H1 (cell line): ENCODE measurements at regions not wholly inside any gene's neighbourhood (a gene's known extent, or its start where the extent isn't known, plus 50 kb on each side); places are given as distances from the start of the nearest gene placed in this dataset.

Experiments used
- CTCF ChIA-PET: fragments of 300-600 bp; sonication (Branson Sonifier 250); formaldehyde crosslinking; loops from one replicate; lab custom pipeline; 2021; ENCODE audit not compliant: partially characterized antibody; lab: Charles Lee
- POLR2A ChIA-PET: fragments of 300-600 bp; sonication (Branson Sonifier 250); formaldehyde crosslinking; loops from one replicate; lab custom pipeline; 2021; ENCODE audit warnings: inconsistent platforms; ENCODE audit not compliant: partially characterized antibody; lab: Charles Lee
- DNase-seq, 2 experiments: peaks; one replicate each; pipeline versions ENCODE4 v3.0.0 to v3.0.0-alpha.2; 2010 to 2022; ENCODE audit warnings: low spot score in 2 of 2, low read depth in 1 of 2, mixed read lengths in 1 of 2
- FAIRE-seq: peaks from 2 replicates; lab custom pipeline; 2011; peaks lifted over from hg19 to GRCh38; lab: Jason Lieb, UNC
- H2AFZ ChIP-seq: 2 replicates; pipeline ENCODE4 v1.8.1; 2012; ENCODE audit warnings: low read length, inconsistent platforms
- H2AK5ac ChIP-seq: 2 replicates; pipeline ENCODE4 v1.6.1; 2013; ENCODE audit warnings: low read depth, low read length
- H2BK120ac ChIP-seq: replicated peaks from 2 replicates; pipeline ENCODE3; 2013; ENCODE audit warnings: low read depth, low read length, inconsistent platforms
- H2BK12ac ChIP-seq: 2 replicates; pipeline ENCODE4 v1.6.1; 2013; ENCODE audit warnings: low read depth, low read length
- H2BK15ac ChIP-seq: 2 replicates; pipeline ENCODE4 v1.6.1; 2013; ENCODE audit warnings: low read length
- H2BK20ac ChIP-seq: 2 replicates; pipeline ENCODE4 v1.6.1; 2013; ENCODE audit warnings: low read length
- H2BK5ac ChIP-seq: 2 replicates; pipeline ENCODE4 v1.6.1; 2013; ENCODE audit warnings: low read depth, low read length
- H3K14ac ChIP-seq: 2 replicates; pipeline ENCODE4 v1.6.1; 2013; ENCODE audit warnings: inconsistent platforms; ENCODE audit not compliant: insufficient read length
- H3K18ac ChIP-seq: 2 replicates; pipeline ENCODE4 v1.6.1; 2013; ENCODE audit warnings: low read length; ENCODE audit errors: extremely low read depth
- H3K23ac ChIP-seq: 2 replicates; pipeline ENCODE4 v1.6.1; 2013; ENCODE audit warnings: inconsistent platforms; ENCODE audit not compliant: insufficient read length
- H3K23me2 ChIP-seq: 2 replicates; pipeline ENCODE4 v1.6.1; 2013; ENCODE audit warnings: low read depth, low read length
- H3K27ac ChIP-seq: 2 replicates; pipeline ENCODE4 v1.6.1; 2011; ENCODE audit warnings: low read depth, low read length, inconsistent platforms
- H3K27me3 ChIP-seq, 4 experiments: replicated peaks in 1 of 4; 1 replicate in 1 of 4; 2 replicates in 3 of 4; pipeline versions ENCODE4 v1.6.1 to v1.8.1; 2011 to 2013; ENCODE audit warnings: low read length in 3 of 4, mild to moderate bottlenecking in 3 of 4, inconsistent platforms in 2 of 4, mixed read lengths in 2 of 4, moderate library complexity in 1 of 4; ENCODE audit not compliant: control insufficient read depth in 3 of 4, insufficient read depth in 3 of 4; ENCODE audit errors: extremely low read depth in 1 of 4
- H3K36me3 ChIP-seq, 4 experiments: 2 replicates each; pipeline versions ENCODE4 v1.6.1 to v1.8.1; 2011 to 2013; ENCODE audit warnings: mild to moderate bottlenecking in 4 of 4, low read length in 3 of 4, moderate library complexity in 2 of 4, control low read depth in 1 of 4, inconsistent platforms in 1 of 4; ENCODE audit not compliant: insufficient read depth in 4 of 4, control insufficient read depth in 2 of 4
- H3K4ac ChIP-seq: replicated peaks from 2 replicates; pipeline ENCODE3; 2013; ENCODE audit warnings: low read length, low read depth, mixed read lengths, inconsistent platforms; ENCODE audit not compliant: insufficient read length
- H3K4me1 ChIP-seq, 4 experiments: replicated peaks in 1 of 4; 1 replicate in 1 of 4; 2 replicates in 3 of 4; pipeline versions ENCODE4 v1.6.1 to v1.8.1; 2011 to 2013; ENCODE audit warnings: low read length in 3 of 4, inconsistent platforms in 2 of 4, mixed read lengths in 1 of 4; ENCODE audit not compliant: insufficient read depth in 4 of 4, control insufficient read depth in 3 of 4
- H3K4me2 ChIP-seq, 2 experiments: 2 replicates each; pipeline versions ENCODE4 v1.6.1 to v1.8.1; 2011 to 2013; ENCODE audit warnings: low read depth in 2 of 2, low read length in 2 of 2, control low read depth in 1 of 2, inconsistent platforms in 1 of 2, mild to moderate bottlenecking in 1 of 2; ENCODE audit not compliant: insufficient read depth in 1 of 2
- H3K4me3 ChIP-seq, 4 experiments: fragments of 200-600, 300-600 bp in 1 of 4; sonication (generic), shearing (Covaris generic), sonication (Bioruptor Twin) in 1 of 4; 2 replicates each; pipeline versions ENCODE4 v1.5.1 to v1.8.1; 2011 to 2016; ENCODE audit warnings: low read length in 4 of 4, low read depth in 3 of 4, control low read depth in 2 of 4, inconsistent platforms in 2 of 4, mild to moderate bottlenecking in 2 of 4, mixed read lengths in 1 of 4, moderate library complexity in 1 of 4; ENCODE audit not compliant: insufficient read depth in 2 of 4; ENCODE audit errors: extremely low read depth in 1 of 4
- H3K56ac ChIP-seq: replicated peaks from 2 replicates; pipeline ENCODE3; 2013; ENCODE audit warnings: low read depth, mild to moderate bottlenecking, mixed read lengths, low read length, inconsistent platforms; ENCODE audit not compliant: insufficient read length
- H3K79me1 ChIP-seq: 2 replicates; pipeline ENCODE4 v1.6.1; 2013; ENCODE audit warnings: low read depth, low read length, control low read depth
- H3K79me2 ChIP-seq, 2 experiments: 2 replicates each; pipeline versions ENCODE4 v1.6.1 to v1.8.1; 2012 to 2013; ENCODE audit warnings: low read length in 2 of 2, mild to moderate bottlenecking in 2 of 2, inconsistent platforms in 1 of 2; ENCODE audit not compliant: insufficient read depth in 2 of 2, control insufficient read depth in 1 of 2
- H3K9ac ChIP-seq, 4 experiments: replicated peaks in 1 of 4; 1 replicate in 1 of 4; 2 replicates in 3 of 4; pipeline versions ENCODE4 v1.6.1 to v1.8.1; 2011 to 2013; ENCODE audit warnings: low read depth in 3 of 4, low read length in 3 of 4, control low read depth in 2 of 4, mild to moderate bottlenecking in 2 of 4, moderate library complexity in 2 of 4, inconsistent platforms in 1 of 4; ENCODE audit errors: extremely low read depth in 1 of 4
- H3K9me3 ChIP-seq, 2 experiments: 2 replicates each; pipeline versions ENCODE4 v1.6.1 to v1.8.1; 2012 to 2013; ENCODE audit warnings: mild to moderate bottlenecking in 2 of 2, moderate library complexity in 2 of 2, control low read depth in 1 of 2, inconsistent platforms in 1 of 2, low read depth in 1 of 2, low read length in 1 of 2, mixed read lengths in 1 of 2; ENCODE audit not compliant: insufficient read depth in 2 of 2
- H4K20me1 ChIP-seq, 2 experiments: replicated peaks in 1 of 2; 2 replicates each; pipeline versions ENCODE3 to v1.8.1; 2011 to 2013; ENCODE audit warnings: inconsistent platforms in 2 of 2, low read length in 2 of 2, mild to moderate bottlenecking in 1 of 2; ENCODE audit not compliant: insufficient read depth in 2 of 2, control insufficient read depth in 1 of 2
- H4K5ac ChIP-seq: 2 replicates; pipeline ENCODE4 v1.6.1; 2013; ENCODE audit warnings: low read length, low read depth, mixed read lengths, inconsistent platforms; ENCODE audit not compliant: insufficient read length
- H4K8ac ChIP-seq: 2 replicates; pipeline ENCODE4 v1.8.0; 2013; ENCODE audit warnings: mild to moderate bottlenecking, moderate library complexity, low read length, inconsistent platforms; ENCODE audit not compliant: insufficient read depth; ENCODE audit errors: extremely low read depth
- H4K91ac ChIP-seq: replicated peaks from 2 replicates; pipeline ENCODE3; 2013; ENCODE audit warnings: low read length, mixed read lengths, inconsistent platforms; ENCODE audit not compliant: insufficient read length
- CTCF ChIP-seq, 3 experiments: IDR thresholded peaks; 1 replicate in 2 of 3; 2 replicates in 1 of 3; pipeline versions ENCODE4 v1.5.1 to v1.6.1; 2011; ENCODE audit warnings: low read length in 3 of 3, mild to moderate bottlenecking in 3 of 3, inconsistent platforms in 2 of 3, low read depth in 1 of 3, moderate library complexity in 1 of 3; ENCODE audit not compliant: insufficient read depth in 1 of 3; ENCODE audit errors: control extremely low read depth in 1 of 3
- POLR2AphosphoS5 ChIP-seq: IDR thresholded peaks from 2 replicates; pipeline ENCODE4 v1.6.1; 2011; ENCODE audit warnings: low read depth, low read length
- SIRT6 ChIP-seq: IDR thresholded peaks from one replicate; pipeline ENCODE4 v1.7.1; 2012; ENCODE audit warnings: low read length, inconsistent platforms
- TAF7 ChIP-seq: optimal IDR thresholded peaks from 2 replicates; pipeline ENCODE3; 2011; ENCODE audit warnings: low read depth, mild to moderate bottlenecking, inconsistent platforms, low read length, moderate library complexity, borderline replicate concordance
- WGBS, 2 experiments: shearing (Covaris generic) in 1 of 2; methylation state at CpG; one replicate each; pipeline versions ENCODE4 v1.1.6 to v1.1.7; 2013 to 2015; ENCODE audit warnings: low lambda C conversion rate in 2 of 2, mixed read lengths in 2 of 2, inconsistent platforms in 1 of 2, low coverage in 1 of 2, missing lambda C conversion rate in 1 of 2; ENCODE audit not compliant: insufficient replicate concordance in 2 of 2, insufficient coverage in 1 of 2, insufficient read length in 1 of 2; ENCODE audit errors: extremely low coverage in 1 of 2, missing lambda C conversion rate in 1 of 2; 5-methylcytosine and 5-hydroxymethylcytosine counted together

- H3K4ac ChIP-seq: no peak overlapping the region
- no peak overlapping the region for H3K4me2 ChIP-seq
- no peaks in the 10 kb centered on the region for H3K4me1 ChIP-seq
- H3K79me2 ChIP-seq: no peaks in the 10 kb centered on the region
- H3K14ac ChIP-seq: no peak overlapping the region
- H3K27me3 ChIP-seq: no peaks in the 10 kb centered on the region
- no peak overlapping the region for H2BK15ac ChIP-seq
- H2BK5ac ChIP-seq: no peak overlapping the region
- no peak for FAIRE-seq
- H3K56ac ChIP-seq: no peak overlapping the region
- no peak overlapping the region for H4K5ac ChIP-seq
- no peak overlapping the region for H4K91ac ChIP-seq
- no peak overlapping the region for H4K8ac ChIP-seq
- no peak overlapping the region for H2BK120ac ChIP-seq
- no peak overlapping the region for H2AFZ ChIP-seq
- no peak overlapping the region for H2AK5ac ChIP-seq
- H3K79me1 ChIP-seq: no peaks in the 10 kb centered on the region
- no peak overlapping the region for H3K18ac ChIP-seq
- no peak overlapping the region for H2BK12ac ChIP-seq
- no peak overlapping the region for H2BK20ac ChIP-seq
- no peak overlapping the region for H3K9ac ChIP-seq
- no peaks in the 10 kb centered on the region for H4K20me1 ChIP-seq
- no peaks in the 10 kb centered on the region for H3K9me3 ChIP-seq
- no peak overlapping the region for H3K4me3 ChIP-seq
- no peak for DNase-seq
- POLR2A ChIA-PET: no interaction called here
- no peak overlapping the region for H3K27ac ChIP-seq
- no peaks in the 10 kb centered on the region for H3K23me2 ChIP-seq
- no peaks in the 10 kb centered on the region for H3K36me3 ChIP-seq
- CTCF ChIA-PET: interaction anchor here (1.0 to 1.4 kb wide), 3 partner anchors 46 to 65 kb away, joined by 3 to 6 read pairs (median 4); no protein-coding TSS in a partner anchor
- 94% methylated on average over 4 of the region's 4 CpGs; no CpG with 5 or more reads in 1 of the 2 experiments for WGBS, 2 experiments
- H3K23ac ChIP-seq: no peak overlapping the region
- TF ChIP-seq POLR2AphosphoS5: no peak
- no peak for TF ChIP-seq TAF7
- TF ChIP-seq SIRT6: no peak
- TF ChIP-seq CTCF (IDR thresholded peaks at IDR 0.05; ENCODE audit: control extremely low read depth in 1 of 3, insufficient read depth in 1 of 3, low read depth in 1 of 3, low read length in 3 of 3): no peak
Measured at GRCh38 chr4:154683956-154684681, 59.7 kb upstream of the LRAT start.
